IMR-90 (cell line): ENCODE measurements at regions not wholly inside any gene's neighbourhood (a gene's known extent, or its start where the extent isn't known, plus 50 kb on each side); places are given as distances from the start of the nearest gene placed in this dataset.
"Not testable (repeated sequence)": the region's sequence is repeated elsewhere in the genome, so short reads cannot be mapped to it uniquely, and the experiment has no call there.

Source experiments
- ATAC-seq: fragments of 200-7000 bp; cut with Tn5 transposase; 2 replicates; pipeline ENCODE4 v1.9.1; 2020; ENCODE audit warnings: low read depth, mild to moderate bottlenecking, moderate library complexity
- BruUV-seq: library from RNA; stranded (reverse); fragments of 400-500 nt; replicated peaks from 2 replicates; lab custom pipeline; 2021; lab: Mats Ljungman, UMichigan
- CTCF ChIA-PET: fragments of 300-600 bp; formaldehyde crosslinking; extraction: SDS; loops from one replicate; lab custom pipeline; 2021; ENCODE audit warnings: antibody characterized with exemption; lab: Yijun Ruan, JAX
- POLR2A ChIA-PET: fragments of 300-600 bp; sonication (Branson Sonifier 250); formaldehyde crosslinking; loops from one replicate; lab custom pipeline; 2022; ENCODE audit warnings: antibody characterized with exemption; ENCODE audit not compliant: unreplicated experiment; lab: Charles Lee
- DNase-seq: peaks from one replicate; pipeline ENCODE4 v3.0.0; 2013
- H2AFZ ChIP-seq: replicated peaks from 2 replicates; pipeline ENCODE3; 2013; ENCODE audit warnings: low read length, mild to moderate bottlenecking; ENCODE audit not compliant: poor library complexity
- H2AK5ac ChIP-seq: 2 replicates; pipeline ENCODE4 v1.6.1; 2013; ENCODE audit warnings: low read depth, low read length, inconsistent platforms
- H2AK9ac ChIP-seq: replicated peaks from 2 replicates; pipeline ENCODE3; 2013; ENCODE audit warnings: mild to moderate bottlenecking, low read depth, low read length, moderate library complexity; ENCODE audit not compliant: poor library complexity
- H2BK120ac ChIP-seq: 2 replicates; pipeline ENCODE4 v1.6.1; 2013; ENCODE audit warnings: low read depth, low read length, inconsistent platforms
- H2BK15ac ChIP-seq: 3 replicates; pipeline ENCODE4 v1.6.1; 2013; ENCODE audit warnings: low read depth, low read length, inconsistent platforms
- H2BK20ac ChIP-seq: 2 replicates; pipeline ENCODE4 v1.6.1; 2013; ENCODE audit warnings: low read depth, mild to moderate bottlenecking, inconsistent platforms, low read length, moderate library complexity
- H2BK5ac ChIP-seq: 2 replicates; pipeline ENCODE4 v1.6.1; 2013; ENCODE audit warnings: mild to moderate bottlenecking, low read depth, low read length, inconsistent platforms; ENCODE audit not compliant: poor library complexity, severe bottlenecking
- H3K14ac ChIP-seq: replicated peaks from 2 replicates; pipeline ENCODE4 v1.6.1; 2013; ENCODE audit warnings: low read depth, low read length, inconsistent platforms
- H3K18ac ChIP-seq: 2 replicates; pipeline ENCODE4 v1.6.1; 2013; ENCODE audit warnings: low read depth, low read length, control low read depth
- H3K23ac ChIP-seq: 2 replicates; pipeline ENCODE4 v1.6.1; 2013; ENCODE audit warnings: low read depth, low read length, inconsistent platforms
- H3K27ac ChIP-seq: 2 replicates; pipeline ENCODE4 v1.5.1; 2013; ENCODE audit warnings: mild to moderate bottlenecking, control low read depth, low read length; ENCODE audit not compliant: insufficient read depth
- H3K27me3 ChIP-seq: 2 replicates; pipeline ENCODE4 v1.6.1; 2013; ENCODE audit warnings: low read length; ENCODE audit not compliant: control insufficient read depth, insufficient read depth
- H3K36me3 ChIP-seq: 2 replicates; pipeline ENCODE4 v1.6.1; 2013; ENCODE audit warnings: low read length, mixed read lengths; ENCODE audit not compliant: control insufficient read depth, insufficient read depth
- H3K4ac ChIP-seq: 2 replicates; pipeline ENCODE4 v1.6.1; 2013; ENCODE audit warnings: low read depth, low read length, inconsistent platforms
- H3K4me1 ChIP-seq: 2 replicates; pipeline ENCODE4 v1.6.1; 2013; ENCODE audit warnings: low read length, mixed read lengths; ENCODE audit not compliant: control insufficient read depth, insufficient read depth
- H3K4me2 ChIP-seq: 2 replicates; pipeline ENCODE4 v1.6.1; 2013; ENCODE audit warnings: low read depth, mild to moderate bottlenecking, control low read depth, low read length, moderate library complexity
- H3K4me3 ChIP-seq: 2 replicates; pipeline ENCODE4 v1.5.1; 2013; ENCODE audit warnings: low read depth, mild to moderate bottlenecking, control low read depth, low read length, moderate library complexity; ENCODE audit not compliant: insufficient read depth
- H3K56ac ChIP-seq: 2 replicates; pipeline ENCODE4 v1.6.1; 2013; ENCODE audit warnings: low read length, inconsistent platforms; ENCODE audit not compliant: insufficient read depth; ENCODE audit errors: extremely low read depth
- H3K79me1 ChIP-seq, 2 experiments: 2 replicates each; pipeline ENCODE4 v1.6.1; 2013; ENCODE audit warnings: low read length in 2 of 2, inconsistent platforms in 1 of 2, low read depth in 1 of 2
- H3K9ac ChIP-seq: 2 replicates; pipeline ENCODE4 v1.6.1; 2013; ENCODE audit warnings: low read depth, low read length, control low read depth
- H3K9me1 ChIP-seq: 2 replicates; pipeline ENCODE4 v1.6.1; 2013; ENCODE audit warnings: low read length, inconsistent platforms; ENCODE audit not compliant: insufficient read depth
- H3K9me3 ChIP-seq: 2 replicates; pipeline ENCODE4 v1.6.1; 2013; ENCODE audit warnings: low read length; ENCODE audit not compliant: control insufficient read depth, insufficient read depth
- H4K20me1 ChIP-seq: 2 replicates; pipeline ENCODE4 v1.6.1; 2013; ENCODE audit warnings: low read length, inconsistent platforms; ENCODE audit not compliant: insufficient read depth
- H4K5ac ChIP-seq: 2 replicates; pipeline ENCODE4 v1.6.1; 2013; ENCODE audit warnings: mild to moderate bottlenecking, low read depth, low read length, control low read depth
- H4K8ac ChIP-seq, 2 experiments: 2 replicates each; pipeline ENCODE4 v1.6.1; 2013; ENCODE audit warnings: low read depth in 2 of 2, low read length in 2 of 2, control low read depth in 1 of 2, inconsistent platforms in 1 of 2
- H4K91ac ChIP-seq: 2 replicates; pipeline ENCODE4 v1.6.1; 2013; ENCODE audit warnings: low read depth, low read length, inconsistent platforms; ENCODE audit not compliant: insufficient read depth
- WGBS, 2 experiments: methylation state at CpG; one replicate each; pipeline versions ENCODE4 v1.1.5 to v1.1.7; 2013; ENCODE audit warnings: missing lambda C conversion rate in 2 of 2; ENCODE audit not compliant: insufficient read length in 1 of 2; ENCODE audit errors: extremely low coverage in 2 of 2; 5-methylcytosine and 5-hydroxymethylcytosine counted together
- dilution Hi-C: fragments of 300-500 bp; cut with HindIII; formaldehyde crosslinking; loops from one replicate; pipeline ENCODE4 v1.14.3; 2018; ENCODE audit warnings: low sequenced_read_pairs; ENCODE audit not compliant: unreplicated experiment
- in situ Hi-C: fragments of 300-500 bp; cut with MboI; formaldehyde crosslinking; loops from 3 replicates; pipeline ENCODE4 v1.14.3; 2019; ENCODE audit warnings: low sequenced_read_pairs, inconsistent platforms, mixed read lengths
- intact Hi-C: fragments of 100-400 bp; cut with micrococcal nuclease; formaldehyde crosslinking; loops from 2 replicates; pipeline ENCODE4 v1.10.0; 2022

DNA sequence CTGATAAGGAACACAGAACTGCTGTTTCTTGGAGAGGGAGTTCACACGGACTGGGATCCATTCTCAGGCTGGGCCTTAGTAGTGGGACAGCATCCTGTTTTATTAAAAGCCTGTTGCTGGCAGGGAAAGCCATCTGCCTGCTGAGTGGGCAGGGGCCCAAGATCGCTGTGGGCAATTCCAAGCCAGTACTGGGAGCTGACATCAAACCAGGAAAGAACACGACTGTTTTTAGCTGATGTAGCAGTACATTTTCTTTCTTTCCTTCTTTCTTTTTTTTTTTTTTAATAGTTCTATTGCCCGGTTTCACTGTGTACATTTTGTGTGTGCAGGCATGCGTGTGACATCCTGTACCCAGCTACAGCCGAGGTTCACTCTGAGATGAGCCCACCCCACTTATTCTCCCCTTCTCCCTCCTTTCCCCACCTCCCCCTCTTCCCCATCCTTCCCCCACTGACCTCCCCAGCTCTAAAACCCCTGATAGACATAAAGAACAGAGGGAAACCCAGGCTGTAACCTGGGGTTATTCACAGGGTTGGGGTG is 143.5 kb upstream of the PLGLB2 start:
- BruUV-seq, H2BK20ac ChIP-seq, H4K20me1 ChIP-seq, H3K4me2 ChIP-seq, H3K18ac ChIP-seq, H2AK5ac ChIP-seq, H4K5ac ChIP-seq, H3K23ac ChIP-seq, POLR2A ChIA-PET, DNase-seq, H4K91ac ChIP-seq, H3K4me3 ChIP-seq, H2AK9ac ChIP-seq, H3K4me1 ChIP-seq, H2BK120ac ChIP-seq, H3K9me3 ChIP-seq, intact Hi-C loops, dilution Hi-C loops, H3K56ac ChIP-seq, H2BK15ac ChIP-seq, H3K4ac ChIP-seq, H3K9ac ChIP-seq, CTCF ChIA-PET, H3K36me3 ChIP-seq, H4K8ac ChIP-seq, H3K79me1 ChIP-seq, H3K9me1 ChIP-seq, in situ Hi-C loops, H3K27me3 ChIP-seq, H2AFZ ChIP-seq, H2BK5ac ChIP-seq, H3K14ac ChIP-seq: not testable (repeated sequence)
- WGBS, 2 experiments, result no CpG with 5 or more reads among the region's 6 CpGs
- H3K27ac ChIP-seq, result peak overlapping the region; percentile 59; the same call in 1 of the 2 replicates
- ATAC-seq, result peak; percentile 57

- H2BK5ac ChIP-seq, H4K5ac ChIP-seq, H3K4me1 ChIP-seq, H4K8ac ChIP-seq, H3K79me1 ChIP-seq, H3K9me3 ChIP-seq, POLR2A ChIA-PET, H3K27ac ChIP-seq, H3K9me1 ChIP-seq, H2BK15ac ChIP-seq, H2AFZ ChIP-seq, H3K4ac ChIP-seq, BruUV-seq, H3K56ac ChIP-seq, ATAC-seq, H2AK9ac ChIP-seq, H2BK20ac ChIP-seq, H3K14ac ChIP-seq, H3K23ac ChIP-seq, CTCF ChIA-PET, H2AK5ac ChIP-seq, H3K9ac ChIP-seq, H3K36me3 ChIP-seq, H4K91ac ChIP-seq, in situ Hi-C loops, H3K4me2 ChIP-seq, H3K18ac ChIP-seq, DNase-seq, dilution Hi-C loops, H3K4me3 ChIP-seq, H4K20me1 ChIP-seq, intact Hi-C loops, H2BK120ac ChIP-seq, H3K27me3 ChIP-seq: not testable (repeated sequence)
- WGBS, 2 experiments, result no CpG with 5 or more reads among the region's 2 CpGs
Measured at GRCh38 chr2:87604980-87605379, 142.9 kb upstream of the PLGLB2 start.
